ENCODE measurements at regions not wholly inside any gene's neighbourhood (a gene's known extent, or its start where the extent isn't known, plus 50 kb on each side); places are given as distances from the start of the nearest gene placed in this dataset.

GRCh38 chr3:182308328-182308727 lies 485.0 kb upstream of the ATP11B start:
- no peak overlapping the region for H3K27ac ChIP-seq (ENCODE audit: insufficient read depth, low read length, poor library complexity, severe bottlenecking)
- DNase-seq: no peak
- no peaks in the 10 kb centered on the region for H3K36me3 ChIP-seq (ENCODE audit: control insufficient read depth, insufficient read depth, low read length)
- H3K27me3 ChIP-seq (replicated peaks; ENCODE audit: control insufficient read depth, insufficient read depth, low read length, poor library complexity, severe bottlenecking): no peaks in the 10 kb centered on the region
- no peaks in the 10 kb centered on the region for H3K9me3 ChIP-seq (ENCODE audit: control insufficient read depth, low read length)
- no peaks in the 10 kb centered on the region for H3K4me1 ChIP-seq (ENCODE audit: control insufficient read depth, insufficient read depth, low read length, poor library complexity, severe bottlenecking)
- no peak overlapping the region for H3K4me3 ChIP-seq (ENCODE audit: insufficient read depth, low read depth, low read length, poor library complexity, severe bottlenecking)

DNA sequence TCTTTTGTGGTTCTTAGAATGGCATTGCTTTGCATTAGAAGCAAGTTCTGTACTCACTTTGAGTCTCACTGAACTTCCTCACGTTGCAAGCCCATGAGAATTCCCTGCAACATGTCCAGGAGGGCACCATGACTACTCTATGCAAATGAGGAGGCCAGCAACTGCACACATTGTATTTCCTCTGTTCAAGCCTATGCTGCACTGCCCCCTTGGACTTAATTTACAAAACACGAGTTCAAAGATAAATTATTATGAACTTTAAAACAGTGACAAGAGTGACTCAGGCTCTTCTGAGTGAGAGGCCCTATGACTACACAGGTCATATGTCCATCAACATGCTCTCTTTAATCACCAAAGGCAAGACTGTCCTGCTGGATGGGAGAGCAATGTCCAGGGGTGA lies 484.2 kb upstream of the ATP11B start:
- Histone ChIP-seq H3K9me3 (ENCODE audit: control insufficient read depth, low read length) (no peaks in the 10 kb centered on the region), H3K27ac (ENCODE audit: insufficient read depth, low read length, poor library complexity, severe bottlenecking) (no peak overlapping the region), H3K4me1 (ENCODE audit: control insufficient read depth, insufficient read depth, low read length, poor library complexity, severe bottlenecking) (no peaks in the 10 kb centered on the region), H3K27me3 (replicated peaks; ENCODE audit: control insufficient read depth, insufficient read depth, low read length, poor library complexity, severe bottlenecking) (no peaks in the 10 kb centered on the region), H3K4me3 (ENCODE audit: insufficient read depth, low read depth, low read length, poor library complexity, severe bottlenecking) (no peak overlapping the region), H3K36me3 (ENCODE audit: control insufficient read depth, insufficient read depth, low read length) (no peaks in the 10 kb centered on the region)
- DNase-seq: no peak

GRCh38 chr3:182315313-182315712 lies 478.0 kb upstream of the ATP11B start:
- Histone ChIP-seq H3K27ac (ENCODE audit: insufficient read depth, low read length, poor library complexity, severe bottlenecking) (no peak overlapping the region), H3K4me3 (ENCODE audit: insufficient read depth, low read depth, low read length, poor library complexity, severe bottlenecking) (no peak overlapping the region), H3K27me3 (replicated peaks; ENCODE audit: control insufficient read depth, insufficient read depth, low read length, poor library complexity, severe bottlenecking) (no peaks in the 10 kb centered on the region), H3K36me3 (ENCODE audit: control insufficient read depth, insufficient read depth, low read length) (no peaks in the 10 kb centered on the region), H3K4me1 (ENCODE audit: control insufficient read depth, insufficient read depth, low read length, poor library complexity, severe bottlenecking) (no peaks in the 10 kb centered on the region), H3K9me3 (ENCODE audit: control insufficient read depth, low read length) (no peaks in the 10 kb centered on the region)
- DNase-seq: no peak

- Histone ChIP-seq H3K4me1 (ENCODE audit: control insufficient read depth, insufficient read depth, low read length, poor library complexity, severe bottlenecking) (no peaks in the 10 kb centered on the region), H3K27ac (ENCODE audit: insufficient read depth, low read length, poor library complexity, severe bottlenecking) (no peak overlapping the region), H3K36me3 (ENCODE audit: control insufficient read depth, insufficient read depth, low read length) (no peaks in the 10 kb centered on the region), H3K9me3 (ENCODE audit: control insufficient read depth, low read length) (no peaks in the 10 kb centered on the region), H3K27me3 (replicated peaks; ENCODE audit: control insufficient read depth, insufficient read depth, low read length, poor library complexity, severe bottlenecking) (no peaks in the 10 kb centered on the region), H3K4me3 (ENCODE audit: insufficient read depth, low read depth, low read length, poor library complexity, severe bottlenecking) (no peak overlapping the region)
- DNase-seq: no peak
Observed at GRCh38 chr3:182323126-182323700, 470.1 kb upstream of the ATP11B start.

DNA sequence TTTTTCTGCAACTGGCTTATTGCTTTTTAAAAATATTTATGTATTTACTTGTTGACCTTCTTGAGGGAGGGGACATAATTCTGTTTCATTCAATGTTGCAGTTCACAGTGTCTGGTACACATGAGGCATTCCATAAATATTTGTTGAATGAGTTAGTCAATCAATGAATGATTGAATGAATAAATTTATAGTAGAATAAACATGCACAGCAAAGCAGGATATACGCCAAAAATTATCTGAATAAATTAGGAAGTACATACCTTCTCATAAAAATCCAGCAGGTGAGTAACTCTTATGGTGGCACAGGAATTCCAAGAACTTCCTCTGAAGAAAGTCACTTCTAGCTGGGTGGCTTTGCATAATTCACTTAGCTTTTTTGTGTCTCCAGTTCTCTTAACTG lies 469.4 kb upstream of the ATP11B start:
- H3K4me1 ChIP-seq (ENCODE audit: control insufficient read depth, insufficient read depth, low read length, poor library complexity, severe bottlenecking): no peaks in the 10 kb centered on the region
- H3K36me3 ChIP-seq (ENCODE audit: control insufficient read depth, insufficient read depth, low read length): no peaks in the 10 kb centered on the region
- H3K9me3 ChIP-seq (ENCODE audit: control insufficient read depth, low read length): no peaks in the 10 kb centered on the region
- no peaks in the 10 kb centered on the region for H3K27me3 ChIP-seq (replicated peaks; ENCODE audit: control insufficient read depth, insufficient read depth, low read length, poor library complexity, severe bottlenecking)
- no peak for DNase-seq
- no peak overlapping the region for H3K27ac ChIP-seq (ENCODE audit: insufficient read depth, low read length, poor library complexity, severe bottlenecking)
- no peak overlapping the region for H3K4me3 ChIP-seq (ENCODE audit: insufficient read depth, low read depth, low read length, poor library complexity, severe bottlenecking)

GRCh38 chr3:182325213-182325950 lies 467.9 kb upstream of the ATP11B start:
- no peak overlapping the region for H3K27ac ChIP-seq (ENCODE audit: insufficient read depth, low read length, poor library complexity, severe bottlenecking)
- no peaks in the 10 kb centered on the region for H3K9me3 ChIP-seq (ENCODE audit: control insufficient read depth, low read length)
- no peaks in the 10 kb centered on the region for H3K27me3 ChIP-seq (replicated peaks; ENCODE audit: control insufficient read depth, insufficient read depth, low read length, poor library complexity, severe bottlenecking)
- DNase-seq: no peak
- no peak overlapping the region for H3K4me3 ChIP-seq (ENCODE audit: insufficient read depth, low read depth, low read length, poor library complexity, severe bottlenecking)
- H3K36me3 ChIP-seq (ENCODE audit: control insufficient read depth, insufficient read depth, low read length): no peaks in the 10 kb centered on the region
- H3K4me1 ChIP-seq (ENCODE audit: control insufficient read depth, insufficient read depth, low read length, poor library complexity, severe bottlenecking): no peaks in the 10 kb centered on the region

- H3K4me3 ChIP-seq (ENCODE audit: insufficient read depth, low read depth, low read length, poor library complexity, severe bottlenecking): no peak overlapping the region
- no peaks in the 10 kb centered on the region for H3K4me1 ChIP-seq (ENCODE audit: control insufficient read depth, insufficient read depth, low read length, poor library complexity, severe bottlenecking)
- DNase-seq: no peak
Observed at GRCh38 chr3:182327196-182327681, 466.1 kb upstream of the ATP11B start.

DNA sequence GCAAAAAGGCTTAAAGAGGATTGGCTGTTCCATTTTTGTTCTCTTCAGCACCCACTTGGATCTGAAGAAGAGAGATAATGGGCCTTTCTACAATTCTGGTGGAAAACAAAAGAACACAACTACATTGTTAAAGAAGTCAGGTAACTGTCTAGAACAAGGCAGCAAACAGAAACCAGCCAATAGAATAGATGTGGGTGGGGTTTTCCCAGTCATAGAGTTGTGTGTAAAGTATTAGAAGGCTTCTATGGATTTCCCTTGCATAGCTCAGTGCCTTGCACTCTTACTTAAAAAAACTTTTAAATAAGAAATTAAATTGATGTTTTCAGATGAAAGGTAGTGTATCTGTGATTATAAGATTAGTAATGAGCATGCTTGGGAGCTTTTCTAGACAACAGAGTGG lies 462.7 kb upstream of the ATP11B start:
- Histone ChIP-seq H3K36me3 (ENCODE audit: control insufficient read depth, insufficient read depth, low read length) (no peaks in the 10 kb centered on the region), H3K4me3 (ENCODE audit: insufficient read depth, low read depth, low read length, poor library complexity, severe bottlenecking) (no peak overlapping the region), H3K9me3 (ENCODE audit: control insufficient read depth, low read length) (no peaks in the 10 kb centered on the region), H3K4me1 (ENCODE audit: control insufficient read depth, insufficient read depth, low read length, poor library complexity, severe bottlenecking) (no peaks in the 10 kb centered on the region), H3K27me3 (replicated peaks; ENCODE audit: control insufficient read depth, insufficient read depth, low read length, poor library complexity, severe bottlenecking) (no peaks in the 10 kb centered on the region), H3K27ac (ENCODE audit: insufficient read depth, low read length, poor library complexity, severe bottlenecking) (no peak overlapping the region)
- DNase-seq: no peak

More at GRCh38 chr3:182327196-182327681, 466.1 kb upstream of the ATP11B start:
- H3K36me3 ChIP-seq (ENCODE audit: control insufficient read depth, insufficient read depth, low read length): no peaks in the 10 kb centered on the region
- H3K27ac ChIP-seq (ENCODE audit: insufficient read depth, low read length, poor library complexity, severe bottlenecking): no peak overlapping the region
- H3K27me3 ChIP-seq (replicated peaks; ENCODE audit: control insufficient read depth, insufficient read depth, low read length, poor library complexity, severe bottlenecking): no peaks in the 10 kb centered on the region
- H3K9me3 ChIP-seq (ENCODE audit: control insufficient read depth, low read length): no peaks in the 10 kb centered on the region

DNA sequence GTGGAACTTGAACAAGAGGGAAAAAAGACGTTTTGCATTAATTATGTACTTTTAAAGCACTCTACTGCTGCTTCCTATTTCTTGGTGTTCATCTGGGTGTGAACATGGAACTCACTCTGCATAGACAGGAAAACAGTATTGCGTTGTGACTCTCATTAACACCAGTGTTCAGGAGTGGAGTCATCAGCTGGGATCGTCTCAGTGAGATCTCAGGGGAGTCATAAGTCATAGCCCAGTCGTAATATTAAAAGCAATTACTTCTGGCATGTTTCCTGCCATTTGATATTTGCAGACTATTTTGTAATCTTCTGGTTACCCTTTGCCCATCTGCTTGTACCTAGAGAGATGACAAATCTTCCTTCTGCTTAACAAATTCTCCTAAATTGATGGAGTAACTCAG lies 462.0 kb upstream of the ATP11B start:
- H3K4me3 ChIP-seq (ENCODE audit: insufficient read depth, low read depth, low read length, poor library complexity, severe bottlenecking): no peak overlapping the region
- no peaks in the 10 kb centered on the region for H3K27me3 ChIP-seq (replicated peaks; ENCODE audit: control insufficient read depth, insufficient read depth, low read length, poor library complexity, severe bottlenecking)
- no peak for DNase-seq
- no peaks in the 10 kb centered on the region for H3K4me1 ChIP-seq (ENCODE audit: control insufficient read depth, insufficient read depth, low read length, poor library complexity, severe bottlenecking)
- H3K27ac ChIP-seq (ENCODE audit: insufficient read depth, low read length, poor library complexity, severe bottlenecking): no peak overlapping the region
- H3K9me3 ChIP-seq (ENCODE audit: control insufficient read depth, low read length): no peaks in the 10 kb centered on the region
- H3K36me3 ChIP-seq (ENCODE audit: control insufficient read depth, insufficient read depth, low read length): no peaks in the 10 kb centered on the region

- H3K9me3 ChIP-seq (ENCODE audit: control insufficient read depth, low read length): no peaks in the 10 kb centered on the region
- H3K27ac ChIP-seq (ENCODE audit: insufficient read depth, low read length, poor library complexity, severe bottlenecking): no peak overlapping the region
- no peaks in the 10 kb centered on the region for H3K36me3 ChIP-seq (ENCODE audit: control insufficient read depth, insufficient read depth, low read length)
- no peaks in the 10 kb centered on the region for H3K4me1 ChIP-seq (ENCODE audit: control insufficient read depth, insufficient read depth, low read length, poor library complexity, severe bottlenecking)
- no peaks in the 10 kb centered on the region for H3K27me3 ChIP-seq (replicated peaks; ENCODE audit: control insufficient read depth, insufficient read depth, low read length, poor library complexity, severe bottlenecking)
- no peak overlapping the region for H3K4me3 ChIP-seq (ENCODE audit: insufficient read depth, low read depth, low read length, poor library complexity, severe bottlenecking)
- no peak for DNase-seq
Observed at GRCh38 chr3:182342252-182342651, 451.1 kb upstream of the ATP11B start.
